ENCODE measurements at regions not wholly inside any gene's neighbourhood (a gene's known extent, or its start where the extent isn't known, plus 50 kb on each side); places are given as distances from the start of the nearest gene placed in this dataset.

GRCh38 chr17:72258711-72259110 is 137.9 kb downstream of the SOX9 start:
- DNase-seq (ENCODE audit: low read depth in 2 of 2): no peak

- no peak for DNase-seq (ENCODE audit: low read depth in 2 of 2)
Measured at GRCh38 chr17:72259922-72260321, 139.1 kb downstream of the SOX9 start.

GRCh38 chr17:72262766-72263165 is 141.9 kb downstream of the SOX9 start:
- no peak for DNase-seq (ENCODE audit: low read depth in 2 of 2)

- DNase-seq (ENCODE audit: low read depth in 2 of 2): no peak
Measured at GRCh38 chr17:72264682-72265405, 144.0 kb downstream of the SOX9 start.

- DNase-seq (ENCODE audit: low read depth in 2 of 2): no peak
Measured at GRCh38 chr17:72266112-72266775, 145.4 kb downstream of the SOX9 start.

GRCh38 chr17:72267601-72268000 is 146.8 kb downstream of the SOX9 start:
- no peak for DNase-seq (ENCODE audit: low read depth in 2 of 2)

- DNase-seq (ENCODE audit: low read depth in 2 of 2): no peak
Measured at GRCh38 chr17:72268431-72268830, 147.6 kb downstream of the SOX9 start.

GRCh38 chr17:72270273-72270924 is 149.6 kb downstream of the SOX9 start:
- no peak for DNase-seq (ENCODE audit: low read depth in 2 of 2)

- no peak for DNase-seq (ENCODE audit: low read depth in 2 of 2)
Measured at GRCh38 chr17:72271603-72272002, 150.8 kb downstream of the SOX9 start.

- DNase-seq (ENCODE audit: low read depth in 2 of 2): no peak
Measured at GRCh38 chr17:72273289-72274056, 152.7 kb downstream of the SOX9 start.

- no peak for DNase-seq (ENCODE audit: low read depth in 2 of 2)
Measured at GRCh38 chr17:72274614-72275013, 153.8 kb downstream of the SOX9 start.

GRCh38 chr17:72280881-72281280 is 160.1 kb downstream of the SOX9 start:
- DNase-seq (ENCODE audit: low read depth in 2 of 2): no peak

- no peak for DNase-seq (ENCODE audit: low read depth in 2 of 2)
Measured at GRCh38 chr17:72282439-72283029, 161.7 kb downstream of the SOX9 start.

GRCh38 chr17:72284806-72285205 is 164.0 kb downstream of the SOX9 start:
- no peak for DNase-seq (ENCODE audit: low read depth in 2 of 2)

- no peak for DNase-seq (ENCODE audit: low read depth in 2 of 2)
Measured at GRCh38 chr17:72287586-72287985, 166.8 kb downstream of the SOX9 start.

- no peak for DNase-seq (ENCODE audit: low read depth in 2 of 2)
Measured at GRCh38 chr17:72294487-72294893, 173.7 kb downstream of the SOX9 start.

GRCh38 chr17:72295916-72296315 is 175.1 kb downstream of the SOX9 start:
- DNase-seq (ENCODE audit: low read depth in 2 of 2): no peak

GRCh38 chr17:72296456-72296855 is 175.6 kb downstream of the SOX9 start:
- no peak for DNase-seq (ENCODE audit: low read depth in 2 of 2)

- DNase-seq (ENCODE audit: low read depth in 2 of 2): no peak
Measured at GRCh38 chr17:72297326-72298115, 176.7 kb downstream of the SOX9 start.

GRCh38 chr17:72299100-72299499 is 178.3 kb downstream of the SOX9 start:
- DNase-seq (ENCODE audit: low read depth in 2 of 2): no peak

GRCh38 chr17:72299592-72299991 is 178.8 kb downstream of the SOX9 start:
- no peak for DNase-seq (ENCODE audit: low read depth in 2 of 2)

All from stimulated activated CD8-positive, alpha-beta memory T cell treated with anti-CD3 and anti-CD28 coated beads, Interleukin-2, amount 100 ng/mL, for 48 hours (primary cell).